ENCODE measurements at regions not wholly inside any gene's neighbourhood (a gene's known extent, or its start where the extent isn't known, plus 50 kb on each side); places are given as distances from the start of the nearest gene placed in this dataset.
A peak's percentile ranks its signal among the peaks of the same experiment; 100 is the strongest.

DNA sequence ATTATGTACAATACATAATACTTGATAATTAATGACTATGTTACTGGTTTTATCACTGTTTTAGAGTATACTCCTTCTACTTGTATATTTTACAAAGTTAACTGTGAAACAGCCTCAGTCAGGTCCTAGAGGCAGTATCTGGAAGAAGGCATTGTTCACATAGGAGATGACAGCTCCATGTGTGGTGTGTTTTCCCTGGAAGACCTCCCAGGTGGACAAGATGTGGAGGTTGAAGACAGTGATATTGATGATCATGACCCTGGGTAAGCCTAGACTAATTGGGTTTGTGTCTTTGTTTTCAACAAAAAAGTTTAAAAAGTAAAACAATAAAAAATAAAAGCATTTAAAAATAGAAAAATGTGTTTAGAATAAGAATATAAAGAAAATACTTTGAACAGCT lies 96.4 kb downstream of the TRIB2 start:
- H3K4me3 ChIP-seq (ENCODE audit: low read length) = no peak overlapping the region
- no peak overlapping the region for H3K27ac ChIP-seq (ENCODE audit: low read length)
- no peaks in the 10 kb centered on the region for H3K36me3 ChIP-seq (ENCODE audit: control insufficient read depth, insufficient read depth, low read length)
- no peaks in the 10 kb centered on the region for H3K27me3 ChIP-seq (ENCODE audit: control insufficient read depth, insufficient read depth, low read length)
- H3K4me1 ChIP-seq (ENCODE audit: control insufficient read depth, insufficient read depth, low read length) = peaks cover 7% of the 10 kb centered on the region
- no peaks in the 10 kb centered on the region for H3K9me3 ChIP-seq (replicated peaks; ENCODE audit: control insufficient read depth, low read depth, low read length)
- DNase-seq = no peak

DNA sequence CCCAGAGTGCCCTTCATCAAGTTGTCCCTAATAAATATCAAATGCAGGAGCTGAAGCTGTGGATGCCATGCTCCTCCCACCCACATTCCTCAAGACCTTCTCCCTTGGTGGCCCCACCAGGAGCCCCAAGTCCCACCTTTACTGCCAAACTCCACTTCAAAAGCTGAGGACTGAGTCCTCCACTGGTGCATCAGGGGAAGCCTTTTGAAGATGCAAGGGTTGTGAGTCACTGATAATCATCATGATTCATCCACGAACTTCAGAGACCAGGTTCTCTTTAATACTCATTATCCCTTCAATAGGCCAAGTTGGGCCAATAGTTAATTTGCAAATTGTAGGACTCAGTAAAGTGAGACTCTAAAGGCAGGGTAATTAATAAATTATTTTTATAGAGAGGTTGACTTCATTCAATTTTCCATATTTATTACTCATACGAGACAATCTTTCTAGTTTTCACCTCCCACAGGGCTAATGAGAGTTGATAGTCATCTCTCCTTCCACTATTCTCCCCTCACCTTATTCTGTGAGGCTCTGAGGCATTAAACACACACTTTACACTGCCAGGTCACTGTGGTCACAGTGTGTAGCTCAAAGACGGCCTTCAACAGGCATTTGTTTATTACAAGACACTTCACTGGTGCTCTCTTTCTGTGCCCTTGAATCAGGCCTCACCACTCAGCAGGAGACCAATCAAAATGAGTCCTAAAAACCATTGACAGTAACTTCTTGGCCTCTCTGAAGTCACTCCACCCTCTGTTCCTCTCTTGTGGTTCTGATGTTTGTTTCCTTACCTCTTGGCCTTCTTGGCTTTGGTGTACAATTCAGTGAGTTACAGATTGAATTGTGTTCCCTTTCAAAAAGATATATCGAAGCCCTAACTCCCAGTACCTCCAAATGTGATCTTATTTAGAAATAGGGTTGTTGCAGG lies 99.9 kb downstream of the TRIB2 start:
- Histone ChIP-seq H3K4me3 (ENCODE audit: low read length) (no peak overlapping the region), H3K9me3 (replicated peaks; ENCODE audit: control insufficient read depth, low read depth, low read length) (no peaks in the 10 kb centered on the region), H3K36me3 (ENCODE audit: control insufficient read depth, insufficient read depth, low read length) (no peaks in the 10 kb centered on the region), H3K27ac (ENCODE audit: low read length) (no peak overlapping the region), H3K4me1 (ENCODE audit: control insufficient read depth, insufficient read depth, low read length) (peaks cover 8% of the 10 kb centered on the region), H3K27me3 (ENCODE audit: control insufficient read depth, insufficient read depth, low read length) (no peaks in the 10 kb centered on the region)
- DNase-seq = no peak
- WGBS (ENCODE audit: insufficient coverage) = 100% methylated on average over 1 of the region's 4 CpGs

DNA sequence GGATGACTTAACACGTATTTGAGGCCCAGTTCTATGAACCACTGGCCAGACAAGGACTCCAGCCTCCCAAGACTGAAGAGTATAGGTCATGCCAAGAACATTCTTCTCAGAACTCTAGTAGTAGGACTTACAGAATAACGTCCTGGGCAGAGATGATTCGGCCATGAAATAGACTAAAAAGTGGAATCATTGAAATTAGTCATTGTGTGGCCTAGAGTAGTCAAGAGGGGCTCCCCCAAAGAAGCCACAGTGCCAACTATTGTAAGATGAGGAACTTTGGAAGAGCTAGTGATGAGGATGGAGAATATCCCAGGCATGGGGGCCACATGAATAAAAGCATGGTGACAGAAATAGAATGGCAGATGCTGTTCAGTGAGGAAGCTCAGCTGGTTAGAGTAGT lies 101.1 kb downstream of the TRIB2 start:
- Histone ChIP-seq H3K36me3 (ENCODE audit: control insufficient read depth, insufficient read depth, low read length) (no peaks in the 10 kb centered on the region), H3K27ac (ENCODE audit: low read length) (no peak overlapping the region), H3K27me3 (ENCODE audit: control insufficient read depth, insufficient read depth, low read length) (no peaks in the 10 kb centered on the region), H3K9me3 (replicated peaks; ENCODE audit: control insufficient read depth, low read depth, low read length) (no peaks in the 10 kb centered on the region), H3K4me3 (ENCODE audit: low read length) (no peak overlapping the region), H3K4me1 (ENCODE audit: control insufficient read depth, insufficient read depth, low read length) (peaks cover 8% of the 10 kb centered on the region)
- no peak for DNase-seq
- 100% methylated on average over 1 of the region's 3 CpGs for WGBS (ENCODE audit: insufficient coverage)

DNA sequence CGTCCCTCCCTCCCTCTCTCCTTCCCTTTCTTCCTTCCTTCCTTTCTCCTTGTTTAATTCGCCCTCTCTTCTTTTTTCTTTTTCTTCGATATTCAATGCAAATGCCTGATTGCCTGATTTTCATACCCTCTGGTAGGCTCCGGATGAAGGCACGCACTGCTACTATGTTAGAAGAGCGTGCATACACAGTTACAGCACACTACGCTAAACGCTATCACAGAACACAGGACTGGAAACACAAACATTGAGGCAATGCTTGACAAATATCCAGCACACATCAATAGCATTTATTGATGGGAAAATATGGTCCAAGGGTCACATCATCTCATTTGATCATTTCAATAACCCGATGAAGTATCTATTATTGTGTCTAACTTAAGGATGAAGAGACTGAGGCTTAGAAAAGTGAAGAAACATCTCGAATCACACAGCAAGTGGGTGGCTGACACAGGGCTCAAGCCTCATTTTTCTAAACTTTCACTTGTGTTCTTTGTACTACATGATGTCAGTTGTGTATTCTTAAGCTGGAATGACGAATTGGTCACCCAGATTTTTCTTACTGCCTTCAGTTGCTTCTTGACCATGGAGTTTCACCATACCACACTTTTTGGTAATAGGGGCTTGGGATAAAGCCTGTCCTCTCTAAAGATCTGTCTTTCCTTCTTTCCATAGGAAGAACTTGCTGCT lies 101.8 kb downstream of the TRIB2 start:
- 96% methylated on average over 5 of the region's 11 CpGs for WGBS (ENCODE audit: insufficient coverage)
- Histone ChIP-seq H3K9me3 (replicated peaks; ENCODE audit: control insufficient read depth, low read depth, low read length) (no peaks in the 10 kb centered on the region), H3K36me3 (ENCODE audit: control insufficient read depth, insufficient read depth, low read length) (no peaks in the 10 kb centered on the region), H3K4me1 (ENCODE audit: control insufficient read depth, insufficient read depth, low read length) (peaks cover 8% of the 10 kb centered on the region), H3K27ac (ENCODE audit: low read length) (peak overlapping the region; percentile 60), H3K4me3 (ENCODE audit: low read length) (no peak overlapping the region), H3K27me3 (ENCODE audit: control insufficient read depth, insufficient read depth, low read length) (no peaks in the 10 kb centered on the region)
- no peak for DNase-seq

DNA sequence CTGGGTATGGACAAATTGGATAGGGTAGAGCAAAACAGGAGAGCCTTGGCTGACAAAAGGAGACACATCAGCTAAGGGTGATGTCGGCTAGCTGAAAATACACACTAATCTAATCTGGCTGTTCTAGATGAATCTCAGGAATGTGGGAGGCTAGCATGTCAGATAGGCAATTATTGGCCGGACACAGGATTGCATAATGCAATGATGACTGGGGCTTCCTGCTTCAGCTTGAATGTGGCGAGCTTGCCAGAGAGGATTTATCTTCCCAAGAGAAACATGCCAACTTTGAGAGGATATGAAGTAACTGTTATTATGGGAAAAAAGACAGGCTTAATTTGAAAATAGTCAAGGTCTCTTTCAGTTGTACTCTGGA lies 102.4 kb downstream of the TRIB2 start:
- Histone ChIP-seq H3K27ac (ENCODE audit: low read length) (peak overlapping the region; percentile 60), H3K36me3 (ENCODE audit: control insufficient read depth, insufficient read depth, low read length) (no peaks in the 10 kb centered on the region), H3K27me3 (ENCODE audit: control insufficient read depth, insufficient read depth, low read length) (no peaks in the 10 kb centered on the region), H3K4me3 (ENCODE audit: low read length) (no peak overlapping the region), H3K4me1 (ENCODE audit: control insufficient read depth, insufficient read depth, low read length) (peaks cover 12% of the 10 kb centered on the region), H3K9me3 (replicated peaks; ENCODE audit: control insufficient read depth, low read depth, low read length) (no peaks in the 10 kb centered on the region)
- DNase-seq = peak; percentile 95
- WGBS (ENCODE audit: insufficient coverage) = 14% methylated on average over 2 of the region's 3 CpGs

DNA sequence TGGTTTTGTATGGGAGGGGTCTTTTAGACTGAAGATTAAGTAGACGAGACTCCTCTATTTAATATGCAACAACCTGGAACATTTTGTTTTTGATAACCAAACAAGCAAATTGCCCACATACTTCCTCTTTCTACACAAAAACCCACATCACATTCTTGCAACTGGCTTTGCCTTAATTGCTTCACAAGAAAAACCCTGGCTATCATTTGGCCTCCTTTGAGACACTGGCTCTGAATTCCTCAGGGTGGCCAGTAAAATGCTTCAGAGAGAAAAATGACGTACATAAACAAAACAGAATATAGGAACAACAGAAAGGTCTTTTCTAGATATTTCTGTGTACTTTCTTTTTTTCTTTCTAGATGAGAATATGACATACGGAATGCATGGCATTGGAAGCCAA lies 103.0 kb downstream of the TRIB2 start:
- Histone ChIP-seq H3K4me1 (ENCODE audit: control insufficient read depth, insufficient read depth, low read length) (peaks cover 19% of the 10 kb centered on the region), H3K27ac (ENCODE audit: low read length) (peak overlapping the region; percentile 53), H3K9me3 (replicated peaks; ENCODE audit: control insufficient read depth, low read depth, low read length) (no peaks in the 10 kb centered on the region), H3K27me3 (ENCODE audit: control insufficient read depth, insufficient read depth, low read length) (no peaks in the 10 kb centered on the region), H3K4me3 (ENCODE audit: low read length) (no peak overlapping the region), H3K36me3 (ENCODE audit: control insufficient read depth, insufficient read depth, low read length) (no peaks in the 10 kb centered on the region)
- no CpG with 5 or more reads among the region's 3 CpGs for WGBS (ENCODE audit: insufficient coverage)
- DNase-seq = no peak

DNA sequence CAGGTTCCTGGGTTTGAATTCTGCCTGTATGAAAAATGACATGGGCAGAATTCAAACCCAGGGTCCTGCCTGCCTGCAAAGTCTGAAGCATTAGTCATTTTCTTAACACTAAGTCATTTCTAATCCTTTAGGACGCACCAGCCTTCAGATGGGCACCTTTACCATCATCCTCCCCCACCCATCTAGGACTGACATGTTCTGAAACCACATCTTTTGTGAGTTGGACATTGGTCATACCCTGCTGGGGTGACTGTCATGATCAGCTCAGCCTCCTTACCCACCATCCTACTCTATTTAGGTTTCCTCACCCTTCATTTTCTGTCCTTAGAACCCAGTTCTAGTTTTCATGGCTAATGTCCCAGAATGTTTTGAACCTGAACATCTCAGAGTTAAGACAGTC lies 104.9 kb downstream of the TRIB2 start:
- no peaks in the 10 kb centered on the region for H3K9me3 ChIP-seq (replicated peaks; ENCODE audit: control insufficient read depth, low read depth, low read length)
- H3K27me3 ChIP-seq (ENCODE audit: control insufficient read depth, insufficient read depth, low read length) = no peaks in the 10 kb centered on the region
- 92% methylated on average over 1 of the region's 1 CpG for WGBS (ENCODE audit: insufficient coverage)
- H3K27ac ChIP-seq (ENCODE audit: low read length) = no peak overlapping the region
- DNase-seq = no peak
- no peaks in the 10 kb centered on the region for H3K36me3 ChIP-seq (ENCODE audit: control insufficient read depth, insufficient read depth, low read length)
- H3K4me3 ChIP-seq (ENCODE audit: low read length) = no peak overlapping the region
- peaks cover 24% of the 10 kb centered on the region for H3K4me1 ChIP-seq (ENCODE audit: control insufficient read depth, insufficient read depth, low read length)

DNA sequence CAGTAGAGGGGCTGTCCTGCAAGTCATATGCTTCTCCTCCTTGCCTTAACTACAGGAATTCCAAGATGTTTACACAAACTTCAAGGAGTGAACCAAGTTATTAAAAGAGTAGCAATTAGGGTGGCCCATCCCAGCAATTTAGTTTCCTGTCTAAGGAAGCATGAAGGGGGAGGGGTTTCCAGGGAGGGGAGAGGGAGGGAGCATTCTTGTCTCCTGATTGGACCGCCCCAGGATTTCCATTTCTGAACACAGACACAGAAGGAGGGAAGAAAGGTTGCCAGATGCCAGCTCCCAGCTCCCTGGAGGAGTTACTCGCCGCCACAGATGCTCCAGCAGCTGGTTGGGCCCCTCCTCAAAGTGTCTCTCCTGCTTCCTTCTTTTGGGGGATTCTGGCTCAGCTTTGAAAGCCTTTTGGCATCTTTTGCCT lies 107.6 kb downstream of the TRIB2 start:
- no peak overlapping the region for H3K4me3 ChIP-seq (ENCODE audit: low read length)
- peak; percentile 70 for DNase-seq
- H3K9me3 ChIP-seq (replicated peaks; ENCODE audit: control insufficient read depth, low read depth, low read length) = no peaks in the 10 kb centered on the region
- H3K27ac ChIP-seq (ENCODE audit: low read length) = peak overlapping the region; percentile 68
- no peaks in the 10 kb centered on the region for H3K36me3 ChIP-seq (ENCODE audit: control insufficient read depth, insufficient read depth, low read length)
- 35% methylated on average over 2 of the region's 3 CpGs for WGBS (ENCODE audit: insufficient coverage)
- no peaks in the 10 kb centered on the region for H3K27me3 ChIP-seq (ENCODE audit: control insufficient read depth, insufficient read depth, low read length)
- peaks cover 19% of the 10 kb centered on the region for H3K4me1 ChIP-seq (ENCODE audit: control insufficient read depth, insufficient read depth, low read length)

DNA sequence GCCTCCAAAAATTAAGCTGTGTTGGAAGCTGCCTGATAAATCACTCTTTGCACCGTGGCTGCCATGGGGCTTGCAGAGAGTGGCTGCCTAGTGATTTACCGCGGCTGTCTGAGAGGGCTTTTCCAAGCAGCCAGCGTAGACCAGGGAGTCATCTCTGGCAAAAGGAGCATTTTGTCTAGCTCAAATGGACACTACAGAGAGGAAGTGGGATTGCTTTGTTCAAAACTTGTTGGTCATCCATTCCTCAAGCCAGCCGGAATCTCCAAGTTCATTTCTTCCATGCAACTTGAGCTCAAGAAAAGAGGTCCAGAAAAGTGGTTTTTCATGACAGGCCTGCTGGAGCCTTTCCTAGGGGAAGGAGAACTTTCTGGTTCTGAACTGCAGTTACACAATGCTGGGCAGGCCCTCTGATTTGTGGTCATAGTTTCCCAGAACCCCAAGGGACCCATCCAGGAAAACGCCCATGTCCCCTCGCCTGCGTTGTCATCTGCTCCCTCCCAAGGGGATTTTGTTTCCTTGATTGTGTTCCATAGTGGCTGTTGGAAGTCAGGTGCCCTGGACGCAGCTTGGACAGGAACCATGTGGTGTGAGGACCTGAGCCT lies 108.1 kb downstream of the TRIB2 start:
- H3K27ac ChIP-seq (ENCODE audit: low read length) = peak overlapping the region; percentile 68
- no peak overlapping the region for H3K4me3 ChIP-seq (ENCODE audit: low read length)
- H3K27me3 ChIP-seq (ENCODE audit: control insufficient read depth, insufficient read depth, low read length) = no peaks in the 10 kb centered on the region
- no peaks in the 10 kb centered on the region for H3K9me3 ChIP-seq (replicated peaks; ENCODE audit: control insufficient read depth, low read depth, low read length)
- peak; percentile 54 for DNase-seq
- H3K36me3 ChIP-seq (ENCODE audit: control insufficient read depth, insufficient read depth, low read length) = no peaks in the 10 kb centered on the region
- peaks cover 16% of the 10 kb centered on the region for H3K4me1 ChIP-seq (ENCODE audit: control insufficient read depth, insufficient read depth, low read length)
- WGBS (ENCODE audit: insufficient coverage) = 54% methylated on average over 6 of the region's 9 CpGs

DNA sequence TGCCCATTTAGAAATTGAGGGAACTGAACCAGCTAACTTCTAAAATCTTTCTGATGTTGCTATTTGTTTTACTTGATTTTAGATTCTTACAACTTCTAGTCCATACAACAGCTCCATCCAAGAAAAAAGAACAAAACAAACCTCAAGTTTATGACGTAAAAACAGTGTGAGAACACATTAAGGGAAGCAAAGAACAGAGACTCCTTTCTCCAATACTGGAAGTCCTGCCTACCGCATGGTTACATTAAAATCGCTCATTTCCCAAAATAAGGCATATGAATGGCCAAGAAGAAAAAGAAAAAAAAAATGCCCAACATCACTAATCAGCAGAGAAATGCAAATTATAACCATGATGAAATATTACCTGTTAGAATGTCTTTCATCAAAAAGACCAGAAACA lies 110.0 kb downstream of the TRIB2 start:
- Histone ChIP-seq H3K27ac (ENCODE audit: low read length) (no peak overlapping the region), H3K4me3 (ENCODE audit: low read length) (no peak overlapping the region), H3K36me3 (ENCODE audit: control insufficient read depth, insufficient read depth, low read length) (no peaks in the 10 kb centered on the region), H3K27me3 (ENCODE audit: control insufficient read depth, insufficient read depth, low read length) (no peaks in the 10 kb centered on the region), H3K9me3 (replicated peaks; ENCODE audit: control insufficient read depth, low read depth, low read length) (no peaks in the 10 kb centered on the region), H3K4me1 (ENCODE audit: control insufficient read depth, insufficient read depth, low read length) (peaks cover 16% of the 10 kb centered on the region)
- no CpG with 5 or more reads among the region's 3 CpGs for WGBS (ENCODE audit: insufficient coverage)
- DNase-seq = no peak
